Gastrocnemius medialis (tissue), 4 donors: ENCODE measurements at regions not wholly inside any gene's neighbourhood (a gene's known extent, or its start where the extent isn't known, plus 50 kb on each side); places are given as distances from the start of the nearest gene placed in this dataset.

Source experiments
- ATAC-seq, 2 donors: fragments of 150-250 bp; one replicate each; pipeline ENCODE4 v1.9.1; 2016
- DNase-seq, 2 donors: peaks; one replicate each; pipeline ENCODE4 v3.0.0-alpha.2; 2019
- H3K27ac ChIP-seq, 4 donors: fragments of 200-600 bp; sonication (generic); 1 replicate in 1 of 4; 2 replicates in 3 of 4; pipeline ENCODE4 v1.5.1; 2016 to 2018; ENCODE audit warnings: mild to moderate bottlenecking in 2 of 4, moderate library complexity in 1 of 4
- H3K27me3 ChIP-seq, 3 donors: fragments of 200-600 bp; sonication (generic) in 2 of 3; 1 replicate in 1 of 3; 2 replicates in 2 of 3; pipeline versions ENCODE4 v1.5.1 to v1.6.0; 2016 to 2019; ENCODE audit warnings: mild to moderate bottlenecking in 1 of 3, moderate library complexity in 1 of 3
- H3K36me3 ChIP-seq, 2 donors: fragments of 200-600 bp; sonication (generic) in 1 of 2; one replicate each; pipeline ENCODE4 v1.5.1; 2017 to 2018
- H3K4me1 ChIP-seq, 2 donors: fragments of 200-600 bp; sonication (generic) in 1 of 2; one replicate each; pipeline ENCODE4 v1.5.1; 2016 to 2017; ENCODE audit warnings: mild to moderate bottlenecking in 2 of 2
- H3K4me3 ChIP-seq, 4 donors: fragments of 200-600 bp; sonication (generic) in 3 of 4; 1 replicate in 1 of 4; 2 replicates in 3 of 4; pipeline ENCODE4 v1.5.1; 2016 to 2019; ENCODE audit warnings: mild to moderate bottlenecking in 2 of 4
- H3K9me3 ChIP-seq, 3 donors: fragments of 200-600 bp; sonication (generic) in 2 of 3; 1 replicate in 1 of 3; 2 replicates in 2 of 3; pipeline ENCODE4 v1.5.1; 2016 to 2019
- POLR2A ChIP-seq, 2 donors: fragments of 450-650 bp; IDR thresholded peaks; one replicate each; pipeline ENCODE4 v1.6.1; 2017; ENCODE audit warnings: antibody characterized with exemption in 2 of 2, mild to moderate bottlenecking in 2 of 2, moderate library complexity in 2 of 2
- in situ Hi-C, 4 donors: fragments of 200-750 bp; cut with MboI; loops; one replicate each; pipeline versions ENCODE4 v1.15.0 to v1.8.0; 2017; ENCODE audit warnings: low sequenced_read_pairs in 4 of 4
- intact Hi-C: fragments of 100-400 bp; cut with DNase I; formaldehyde crosslinking; loops from one replicate; pipeline ENCODE4 v1.15.1; 2023; ENCODE audit warnings: low total_unique reads
- TF ChIP-seq, protein P1 (sequence below), 5 experiments: fragments of 450-650 bp in 3 of 5; fragments of 200-600 bp in 2 of 5; sonication (generic) in 2 of 5; IDR thresholded peaks in 4 of 5; conservative IDR thresholded peaks in 1 of 5; 1 replicate in 4 of 5; 2 replicates in 1 of 5; pipeline ENCODE4 v1.5.1; 2016 to 2019; ENCODE audit warnings: antibody characterized with exemption in 5 of 5, mild to moderate bottlenecking in 3 of 5, moderate library complexity in 3 of 5

- TF ChIP-seq, protein P1, sequence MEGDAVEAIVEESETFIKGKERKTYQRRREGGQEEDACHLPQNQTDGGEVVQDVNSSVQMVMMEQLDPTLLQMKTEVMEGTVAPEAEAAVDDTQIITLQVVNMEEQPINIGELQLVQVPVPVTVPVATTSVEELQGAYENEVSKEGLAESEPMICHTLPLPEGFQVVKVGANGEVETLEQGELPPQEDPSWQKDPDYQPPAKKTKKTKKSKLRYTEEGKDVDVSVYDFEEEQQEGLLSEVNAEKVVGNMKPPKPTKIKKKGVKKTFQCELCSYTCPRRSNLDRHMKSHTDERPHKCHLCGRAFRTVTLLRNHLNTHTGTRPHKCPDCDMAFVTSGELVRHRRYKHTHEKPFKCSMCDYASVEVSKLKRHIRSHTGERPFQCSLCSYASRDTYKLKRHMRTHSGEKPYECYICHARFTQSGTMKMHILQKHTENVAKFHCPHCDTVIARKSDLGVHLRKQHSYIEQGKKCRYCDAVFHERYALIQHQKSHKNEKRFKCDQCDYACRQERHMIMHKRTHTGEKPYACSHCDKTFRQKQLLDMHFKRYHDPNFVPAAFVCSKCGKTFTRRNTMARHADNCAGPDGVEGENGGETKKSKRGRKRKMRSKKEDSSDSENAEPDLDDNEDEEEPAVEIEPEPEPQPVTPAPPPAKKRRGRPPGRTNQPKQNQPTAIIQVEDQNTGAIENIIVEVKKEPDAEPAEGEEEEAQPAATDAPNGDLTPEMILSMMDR (IDR thresholded peaks at IDR 0.05 in 4 of 5, conservative IDR thresholded peaks at IDR 0.05 in 1 of 5), result no peak
- TF ChIP-seq POLR2A (IDR thresholded peaks at IDR 0.05), result no peak
- H3K9me3 ChIP-seq, result no peaks in the 10 kb centered on the region
- ATAC-seq (no peak), DNase-seq (no peak)
- intact Hi-C loops (no loop called here), in situ Hi-C loops (no loop called here)
- no peaks in the 10 kb centered on the region for H3K36me3 ChIP-seq
- no peak overlapping the region for H3K27ac ChIP-seq
- H3K4me3 ChIP-seq, result no peak overlapping the region
- H3K4me1 ChIP-seq, result no peaks in the 10 kb centered on the region
- H3K27me3 ChIP-seq, result no peaks in the 10 kb centered on the region
Observed at GRCh38 chr3:144692488-144692887, 720.9 kb downstream of the DIPK2A start.

DNA sequence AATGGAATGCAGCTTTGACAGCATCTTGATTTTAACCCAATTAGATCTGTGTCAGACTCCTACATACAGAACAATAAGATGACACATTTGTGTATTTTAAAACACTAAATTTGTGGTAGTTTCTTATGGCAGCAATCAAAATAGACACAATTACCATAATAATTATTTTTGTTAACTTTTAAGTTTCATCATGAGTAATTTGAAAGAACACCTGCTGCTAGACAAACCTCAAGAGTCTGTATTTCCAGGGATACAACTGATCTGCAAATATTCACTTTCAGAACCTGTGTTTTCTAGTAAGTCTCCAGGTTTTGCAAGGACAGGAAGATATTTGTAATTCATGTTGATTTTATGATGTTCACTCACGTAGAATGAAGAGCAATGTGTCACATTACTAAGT, 736.8 kb downstream of the DIPK2A start:
- Histone ChIP-seq H3K9me3 (no peaks in the 10 kb centered on the region), H3K36me3 (no peaks in the 10 kb centered on the region), H3K4me1 (no peaks in the 10 kb centered on the region), H3K4me3 (no peak overlapping the region), H3K27me3 (no peaks in the 10 kb centered on the region), H3K27ac (no peak overlapping the region)
- DNase-seq (no peak), ATAC-seq (no peak)
- in situ Hi-C loops, result no loop called here
- intact Hi-C loops, result no loop called here
- TF ChIP-seq POLR2A (IDR thresholded peaks at IDR 0.05), result no peak
- TF ChIP-seq, protein P1 (IDR thresholded peaks at IDR 0.05 in 4 of 5, conservative IDR thresholded peaks at IDR 0.05 in 1 of 5), result no peak

DNA sequence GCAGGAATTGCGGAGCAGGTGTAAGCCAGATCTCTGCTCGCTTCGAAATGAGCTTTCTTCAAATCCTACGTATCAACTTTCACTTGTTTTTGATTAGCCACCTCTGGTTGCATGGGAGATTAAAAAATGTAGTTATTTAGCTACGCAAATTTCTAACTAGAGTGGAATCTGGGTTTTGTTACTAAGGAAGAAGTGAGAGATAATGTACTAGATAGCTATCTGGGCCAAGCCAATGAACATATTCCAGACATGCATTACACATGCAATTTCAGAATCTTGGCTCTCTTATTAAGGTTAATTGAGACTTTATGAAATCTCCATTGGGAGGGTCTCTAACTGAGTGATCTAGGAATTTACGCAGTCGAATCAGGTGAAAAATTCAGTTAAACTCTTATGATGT, 765.7 kb downstream of the DIPK2A start:
- in situ Hi-C loops, result no loop called here
- no peak for ATAC-seq

DNA sequence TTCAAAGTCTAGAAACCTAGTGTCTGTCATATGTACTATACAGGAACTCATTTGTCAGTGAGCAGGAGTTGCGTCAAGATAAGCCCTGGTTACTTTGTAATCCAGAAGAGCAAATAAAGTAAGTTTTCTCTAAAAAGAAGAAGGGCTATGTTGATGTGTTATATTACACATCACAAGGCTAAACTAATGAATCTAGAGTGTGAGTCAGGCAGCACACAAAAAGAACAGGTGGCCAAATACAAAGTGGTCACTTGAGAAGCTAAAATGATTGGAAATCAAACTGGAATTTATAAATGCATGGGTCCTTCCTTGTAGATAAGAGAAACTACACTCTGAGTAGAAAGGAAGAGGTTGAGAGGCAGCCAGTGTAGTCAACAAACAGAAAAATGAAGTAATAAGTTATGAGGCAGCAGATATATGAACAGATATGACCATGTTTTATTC, 771.6 kb downstream of the DIPK2A start:
- no peak for TF ChIP-seq POLR2A (IDR thresholded peaks at IDR 0.05)
- TF ChIP-seq, protein P1 (IDR thresholded peaks at IDR 0.05 in 4 of 5, conservative IDR thresholded peaks at IDR 0.05 in 1 of 5), result no peak
- intact Hi-C loops, result no loop called here
- no peak overlapping the region for H3K27ac ChIP-seq
- no peak overlapping the region for H3K4me3 ChIP-seq
- in situ Hi-C loops, result no loop called here
- no peaks in the 10 kb centered on the region for H3K4me1 ChIP-seq
- DNase-seq (no peak), ATAC-seq (no peak)
- H3K27me3 ChIP-seq, result no peaks in the 10 kb centered on the region
- H3K36me3 ChIP-seq, result no peaks in the 10 kb centered on the region
- H3K9me3 ChIP-seq, result no peaks in the 10 kb centered on the region

More for the DNA sequence above, 765.7 kb downstream of the DIPK2A start:
- Histone ChIP-seq H3K36me3 (no peaks in the 10 kb centered on the region), H3K9me3 (no peaks in the 10 kb centered on the region), H3K4me3 (no peak overlapping the region), H3K27me3 (no peaks in the 10 kb centered on the region), H3K27ac (no peak overlapping the region), H3K4me1 (no peaks in the 10 kb centered on the region)
- DNase-seq, result no peak
- TF ChIP-seq POLR2A (IDR thresholded peaks at IDR 0.05), result no peak
- TF ChIP-seq, protein P1 (IDR thresholded peaks at IDR 0.05 in 4 of 5, conservative IDR thresholded peaks at IDR 0.05 in 1 of 5), result no peak
- intact Hi-C loops, result no loop called here

GRCh38 chr3:144744473-144744872, 772.9 kb downstream of the DIPK2A start:
- H3K4me1 ChIP-seq, result no peaks in the 10 kb centered on the region
- TF ChIP-seq, protein P1 (IDR thresholded peaks at IDR 0.05 in 4 of 5, conservative IDR thresholded peaks at IDR 0.05 in 1 of 5), result no peak
- no peak for TF ChIP-seq POLR2A (IDR thresholded peaks at IDR 0.05)
- no peaks in the 10 kb centered on the region for H3K9me3 ChIP-seq
- no peak for DNase-seq
- no peak for ATAC-seq
- H3K27me3 ChIP-seq, result no peaks in the 10 kb centered on the region
- H3K36me3 ChIP-seq, result no peaks in the 10 kb centered on the region
- H3K4me3 ChIP-seq, result no peak overlapping the region
- intact Hi-C loops, result no loop called here
- no peak overlapping the region for H3K27ac ChIP-seq
- in situ Hi-C loops, result no loop called here
